Skeletal muscle tissue (tissue), 3 donors: ENCODE measurements at regions not wholly inside any gene's neighbourhood (a gene's known extent, or its start where the extent isn't known, plus 50 kb on each side); places are given as distances from the start of the nearest gene placed in this dataset.

ENCODE experiments used
- H3K27ac ChIP-seq: one replicate; pipeline ENCODE4 v1.7.0; 2013; ENCODE audit warnings: mild to moderate bottlenecking, low read depth, low read length, inconsistent platforms
- H3K27me3 ChIP-seq, 3 donors: one replicate each; pipeline ENCODE4 v1.7.0; 2013; ENCODE audit warnings: low read length in 3 of 3; ENCODE audit not compliant: control insufficient read depth in 3 of 3, insufficient read depth in 3 of 3
- H3K36me3 ChIP-seq, 3 donors: one replicate each; pipeline ENCODE4 v1.7.0; 2013; ENCODE audit warnings: low read length in 3 of 3; ENCODE audit not compliant: control insufficient read depth in 3 of 3, insufficient read depth in 3 of 3
- H3K4me1 ChIP-seq, 3 donors: one replicate each; pipeline ENCODE4 v1.7.0; 2013; ENCODE audit warnings: low read length in 3 of 3, mild to moderate bottlenecking in 3 of 3; ENCODE audit not compliant: control insufficient read depth in 3 of 3, insufficient read depth in 3 of 3
- H3K4me3 ChIP-seq, 3 donors: one replicate each; pipeline ENCODE4 v1.7.0; 2013; ENCODE audit warnings: low read length in 3 of 3
- H3K9ac ChIP-seq, 3 donors: one replicate each; pipeline ENCODE4 v1.7.0; 2013; ENCODE audit warnings: low read length in 3 of 3, mild to moderate bottlenecking in 3 of 3, moderate library complexity in 2 of 3, low read depth in 1 of 3
- H3K9me3 ChIP-seq, 3 donors: one replicate each; pipeline ENCODE4 v1.7.0; 2013; ENCODE audit warnings: low read length in 3 of 3; ENCODE audit not compliant: control insufficient read depth in 3 of 3
- donor health status: Osteomylitis.

DNA sequence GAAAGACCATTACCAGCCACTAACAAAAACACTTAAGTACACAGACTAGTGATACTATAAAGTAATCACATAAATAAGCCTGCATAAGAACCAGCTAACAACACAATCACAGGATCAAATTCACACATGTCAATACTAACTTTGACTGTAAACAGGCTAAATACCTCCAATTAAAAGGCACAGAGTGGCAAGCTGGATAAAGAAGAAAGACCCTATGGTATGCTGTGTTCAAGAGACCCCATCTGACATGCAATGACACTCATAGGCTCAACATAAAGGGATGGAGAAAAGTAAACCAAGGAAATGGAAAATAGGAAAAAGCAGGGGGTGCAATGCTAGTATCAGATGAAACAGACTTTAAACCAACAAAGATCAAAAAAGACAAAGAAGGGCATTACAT, 631.8 kb upstream of the NOX3 start:
- no peaks in the 10 kb centered on the region for H3K4me1 ChIP-seq
- no peak overlapping the region for H3K4me3 ChIP-seq
- H3K27ac ChIP-seq, result no peak overlapping the region
- H3K36me3 ChIP-seq, result no peaks in the 10 kb centered on the region
- H3K9ac ChIP-seq, result no peak overlapping the region
- H3K27me3 ChIP-seq, result no peaks in the 10 kb centered on the region
- peaks cover 0 to 7% (median 0%) of the 10 kb centered on the region in 3 donors for H3K9me3 ChIP-seq

DNA sequence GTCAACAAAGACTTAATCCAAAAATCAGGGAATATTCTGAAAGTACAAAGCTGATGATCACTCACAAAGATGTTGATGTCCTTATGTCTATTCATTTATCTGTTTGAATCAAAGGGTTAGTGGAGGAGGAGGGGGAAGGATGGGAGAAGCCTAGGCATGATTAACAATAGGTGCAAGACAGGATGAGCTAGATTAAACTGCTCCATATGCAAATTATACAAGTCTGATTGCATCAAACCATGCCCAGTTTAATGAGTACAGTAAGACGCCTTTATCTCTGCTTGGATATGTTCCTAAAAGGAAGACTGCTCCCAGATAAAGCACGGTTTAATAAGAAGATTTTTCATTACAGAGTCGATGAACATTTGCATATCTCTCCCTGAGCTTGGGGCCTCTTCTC, 626.4 kb upstream of the NOX3 start:
- Histone ChIP-seq H3K27ac (no peak overlapping the region), H3K4me1 (no peaks in the 10 kb centered on the region), H3K9ac (no peak overlapping the region), H3K36me3 (no peaks in the 10 kb centered on the region), H3K9me3 (peaks cover 0 to 2% (median 0%) of the 10 kb centered on the region in 3 donors), H3K4me3 (no peak overlapping the region), H3K27me3 (no peaks in the 10 kb centered on the region)

DNA sequence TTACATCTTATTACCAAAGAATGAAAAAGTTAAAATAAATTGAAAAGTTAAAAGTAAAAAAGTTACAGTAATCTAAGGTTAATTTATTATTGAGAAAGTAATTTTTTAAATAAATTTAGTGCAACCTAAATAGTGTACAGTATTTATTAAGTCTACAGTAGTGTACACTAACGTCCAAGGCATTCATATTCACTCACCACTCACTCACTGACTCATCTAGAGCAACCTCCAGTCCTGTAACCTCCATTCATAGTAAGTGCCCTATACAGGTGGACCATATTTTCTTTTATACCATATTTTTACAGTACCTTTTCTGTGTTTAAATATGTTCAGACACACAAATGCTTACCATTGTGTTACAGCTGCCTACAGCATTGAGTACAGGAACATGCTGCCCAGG, 624.7 kb upstream of the NOX3 start:
- H3K4me1 ChIP-seq, result no peaks in the 10 kb centered on the region
- H3K9me3 ChIP-seq, result no peaks in the 10 kb centered on the region
- H3K4me3 ChIP-seq, result no peak overlapping the region
- no peak overlapping the region for H3K27ac ChIP-seq
- no peak overlapping the region for H3K9ac ChIP-seq
- no peaks in the 10 kb centered on the region for H3K36me3 ChIP-seq
- H3K27me3 ChIP-seq, result no peaks in the 10 kb centered on the region

DNA sequence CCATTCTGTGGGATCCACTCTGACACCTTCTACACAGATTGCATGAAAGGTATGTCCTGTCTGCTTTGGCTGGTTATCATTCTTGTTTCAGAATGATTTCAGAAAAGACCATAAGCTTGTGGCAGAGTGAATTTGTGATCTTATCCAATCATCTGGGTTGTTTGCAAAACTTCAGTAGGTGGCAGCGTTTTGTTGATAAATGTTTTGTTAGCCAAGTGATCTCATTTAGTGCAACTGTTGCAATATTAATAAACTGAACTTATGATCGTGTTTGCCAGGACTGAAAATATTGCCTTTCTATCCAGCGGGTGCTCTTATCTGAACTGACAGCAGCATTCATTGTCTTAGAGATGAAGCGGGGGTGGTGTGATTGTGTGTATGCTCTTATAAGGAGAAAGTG, 613.2 kb upstream of the NOX3 start:
- Histone ChIP-seq H3K4me1 (no peaks in the 10 kb centered on the region), H3K27me3 (no peaks in the 10 kb centered on the region), H3K9me3 (no peaks in the 10 kb centered on the region), H3K36me3 (no peaks in the 10 kb centered on the region), H3K4me3 (no peak overlapping the region), H3K9ac (no peak overlapping the region), H3K27ac (no peak overlapping the region)

DNA sequence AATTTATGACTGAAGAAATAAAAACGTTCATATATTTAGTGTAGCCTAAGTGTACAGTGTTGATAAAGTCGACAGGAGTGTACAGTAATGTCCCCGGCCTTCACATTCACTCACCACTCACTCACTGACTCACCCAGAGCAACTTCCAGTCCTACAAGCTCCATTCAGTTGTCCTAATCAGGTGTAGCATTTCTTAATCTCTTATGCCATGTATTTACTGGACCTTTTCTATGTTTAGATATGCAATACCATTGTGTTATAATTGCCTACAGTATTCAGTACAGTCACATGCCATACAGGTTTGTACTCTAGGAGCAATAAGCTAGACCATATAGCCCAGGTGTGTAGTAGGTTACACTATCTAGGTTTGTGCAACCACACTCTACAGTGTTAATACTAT, 610.2 kb upstream of the NOX3 start:
- no peaks in the 10 kb centered on the region for H3K36me3 ChIP-seq
- H3K4me3 ChIP-seq, result no peak overlapping the region
- H3K4me1 ChIP-seq, result peaks cover 4 to 7% (median 4%) of the 10 kb centered on the region in 3 donors
- H3K27me3 ChIP-seq, result no peaks in the 10 kb centered on the region
- H3K27ac ChIP-seq, result no peak overlapping the region
- H3K9me3 ChIP-seq, result no peaks in the 10 kb centered on the region
- no peak overlapping the region for H3K9ac ChIP-seq

DNA sequence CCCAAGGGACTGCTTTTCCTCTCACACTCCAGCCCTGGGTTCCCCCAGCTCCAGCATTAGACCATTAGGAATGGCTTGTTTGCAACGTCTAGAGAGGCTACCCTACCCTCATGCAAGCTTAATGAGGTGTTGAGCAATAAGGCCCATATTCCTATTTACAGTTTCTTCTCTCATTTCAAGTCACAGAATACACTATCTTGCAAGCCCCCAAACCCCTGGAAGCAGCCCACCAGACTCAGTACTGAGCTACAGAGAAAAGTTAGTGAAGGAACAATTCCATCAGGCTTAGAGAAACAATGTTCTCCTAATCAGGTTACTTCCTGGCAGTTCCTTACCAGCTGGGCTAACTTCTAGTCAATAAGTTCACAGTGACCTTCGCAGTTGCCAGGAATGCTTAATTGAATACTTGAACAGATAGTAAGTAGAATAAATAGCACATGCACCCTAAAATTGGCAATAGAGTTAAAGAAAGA, 606.5 kb upstream of the NOX3 start:
- H3K4me3 ChIP-seq, result no peak overlapping the region
- H3K27me3 ChIP-seq, result no peaks in the 10 kb centered on the region
- H3K9me3 ChIP-seq, result no peaks in the 10 kb centered on the region
- peaks cover 4 to 7% (median 4%) of the 10 kb centered on the region in 3 donors for H3K4me1 ChIP-seq
- H3K36me3 ChIP-seq, result no peaks in the 10 kb centered on the region
- H3K9ac ChIP-seq, result no peak overlapping the region
- no peak overlapping the region for H3K27ac ChIP-seq

DNA sequence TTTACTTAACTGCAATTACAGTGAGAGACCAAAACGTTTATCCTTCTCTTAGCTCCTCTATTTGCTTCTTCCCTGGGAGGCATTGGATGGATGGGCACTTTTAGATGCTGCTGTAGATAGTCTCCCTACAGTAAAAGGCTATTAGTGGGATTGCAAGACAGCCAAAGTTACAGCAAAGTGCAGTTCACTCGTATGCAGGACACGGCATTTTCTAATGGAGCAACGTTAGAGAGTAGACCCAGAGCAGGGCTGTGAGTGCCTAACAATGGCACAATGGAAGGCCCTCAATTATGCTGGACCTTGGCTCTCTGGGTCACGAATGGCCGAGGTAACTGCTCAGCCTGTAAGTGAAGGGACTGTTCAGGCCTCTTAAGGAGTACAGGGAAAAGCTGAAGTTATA, 605.8 kb upstream of the NOX3 start:
- no peak overlapping the region for H3K4me3 ChIP-seq
- no peaks in the 10 kb centered on the region for H3K27me3 ChIP-seq
- no peaks in the 10 kb centered on the region for H3K9me3 ChIP-seq
- no peak overlapping the region for H3K9ac ChIP-seq
- no peak overlapping the region for H3K27ac ChIP-seq
- H3K36me3 ChIP-seq, result no peaks in the 10 kb centered on the region
- peaks cover 4 to 7% (median 4%) of the 10 kb centered on the region in 3 donors for H3K4me1 ChIP-seq

DNA sequence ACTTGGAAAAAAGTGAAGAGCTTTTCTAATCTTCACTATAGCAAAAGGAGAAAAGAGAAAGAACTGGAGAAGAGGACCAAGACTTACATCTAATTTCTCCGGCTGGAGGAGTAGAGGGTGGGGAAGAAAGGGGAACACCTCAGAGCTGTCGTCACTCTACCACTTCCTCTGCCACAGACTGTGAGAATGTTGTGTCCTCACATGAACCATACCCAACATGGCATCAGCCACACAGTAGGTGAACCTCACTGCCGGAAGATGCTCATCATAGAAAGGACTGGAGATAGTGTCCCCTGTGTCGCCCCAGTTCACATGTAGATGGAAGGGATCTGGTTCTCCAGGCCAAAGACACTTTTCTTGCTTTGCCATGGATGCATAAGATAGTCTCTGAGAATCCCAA, 604.4 kb upstream of the NOX3 start:
- H3K4me3 ChIP-seq, result no peak overlapping the region
- H3K27ac ChIP-seq, result no peak overlapping the region
- no peaks in the 10 kb centered on the region for H3K36me3 ChIP-seq
- peaks cover 4 to 7% (median 4%) of the 10 kb centered on the region in 3 donors for H3K4me1 ChIP-seq
- no peaks in the 10 kb centered on the region for H3K27me3 ChIP-seq
- H3K9me3 ChIP-seq, result no peaks in the 10 kb centered on the region
- no peak overlapping the region for H3K9ac ChIP-seq

DNA sequence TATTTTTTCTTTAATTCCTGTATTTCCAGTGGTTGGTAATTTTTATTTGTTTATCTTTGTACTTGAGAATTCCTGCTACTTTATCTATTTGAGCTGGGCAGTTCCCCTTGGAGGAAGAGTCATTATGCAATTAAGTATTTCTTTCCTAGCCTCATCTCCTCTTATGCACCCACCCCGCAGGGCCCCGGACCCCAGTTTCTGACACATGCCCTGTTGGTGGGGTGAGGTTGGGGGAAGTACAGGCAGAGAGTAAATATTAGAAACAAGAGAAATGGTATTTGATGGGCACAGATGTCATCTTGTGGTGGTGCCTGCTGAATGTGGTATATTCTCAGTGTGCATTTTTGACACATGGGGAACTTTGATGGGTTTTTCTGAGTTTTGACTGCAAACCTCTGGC, 602.7 kb upstream of the NOX3 start:
- no peaks in the 10 kb centered on the region for H3K27me3 ChIP-seq
- H3K4me1 ChIP-seq, result peaks cover 4 to 7% (median 4%) of the 10 kb centered on the region in 3 donors
- no peak overlapping the region for H3K4me3 ChIP-seq
- no peak overlapping the region for H3K27ac ChIP-seq
- no peak overlapping the region for H3K9ac ChIP-seq
- no peaks in the 10 kb centered on the region for H3K9me3 ChIP-seq
- no peaks in the 10 kb centered on the region for H3K36me3 ChIP-seq

DNA sequence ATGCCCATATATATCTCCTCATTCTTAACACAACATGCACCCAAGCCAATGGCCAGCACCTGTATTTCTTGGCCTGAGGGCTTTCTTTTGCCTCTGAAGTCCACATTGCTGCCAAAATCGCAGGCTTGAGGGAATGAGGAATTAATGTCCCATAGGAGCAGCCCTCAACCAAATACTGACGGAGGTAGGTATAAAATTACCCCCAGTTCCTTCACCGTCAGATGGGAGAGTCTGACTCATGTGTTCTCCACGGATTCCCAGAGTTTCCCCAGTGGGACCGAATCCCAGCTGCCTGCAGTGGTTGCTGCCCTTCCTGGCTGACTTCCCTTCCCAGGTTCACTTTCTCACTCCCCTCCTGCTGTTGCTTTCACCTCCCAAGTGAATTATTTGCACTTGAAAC, 602.2 kb upstream of the NOX3 start:
- Histone ChIP-seq H3K9me3 (no peaks in the 10 kb centered on the region), H3K9ac (no peak overlapping the region), H3K4me3 (no peak overlapping the region), H3K27ac (no peak overlapping the region), H3K36me3 (no peaks in the 10 kb centered on the region), H3K4me1 (peaks cover 4 to 7% (median 4%) of the 10 kb centered on the region in 3 donors), H3K27me3 (no peaks in the 10 kb centered on the region)

DNA sequence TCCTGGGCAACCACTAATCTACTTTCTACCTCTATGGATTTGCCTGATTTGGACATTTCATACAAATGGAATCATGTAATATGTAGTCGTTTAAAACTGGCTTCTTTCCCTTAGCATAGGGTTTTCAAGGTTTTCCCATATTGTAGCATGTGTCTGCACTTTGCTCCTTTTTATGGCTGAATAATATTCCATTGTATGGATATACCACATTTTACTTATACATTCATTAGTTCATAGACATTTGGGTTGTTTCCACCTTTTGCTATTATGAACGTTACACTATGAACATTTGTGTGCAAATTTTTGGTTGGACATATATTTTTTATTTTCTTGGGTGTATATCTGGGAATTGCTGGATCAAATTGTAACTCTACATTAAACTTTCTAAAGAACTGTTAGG, 600.4 kb upstream of the NOX3 start:
- Histone ChIP-seq H3K27me3 (no peaks in the 10 kb centered on the region), H3K36me3 (no peaks in the 10 kb centered on the region), H3K27ac (no peak overlapping the region), H3K4me1 (no peaks in the 10 kb centered on the region), H3K4me3 (no peak overlapping the region), H3K9me3 (no peaks in the 10 kb centered on the region), H3K9ac (no peak overlapping the region)
